Dedifferentiated amniotic fluid mesenchymal stem cell (primary cell): ENCODE measurements at regions not wholly inside any gene's neighbourhood (a gene's known extent, or its start where the extent isn't known, plus 50 kb on each side); places are given as distances from the start of the nearest gene placed in this dataset.

Source experiments
- DNase-seq: peaks from one replicate; pipeline ENCODE4 v3.0.0-alpha.2; 2016; ENCODE audit errors: extremely low spot score

DNA sequence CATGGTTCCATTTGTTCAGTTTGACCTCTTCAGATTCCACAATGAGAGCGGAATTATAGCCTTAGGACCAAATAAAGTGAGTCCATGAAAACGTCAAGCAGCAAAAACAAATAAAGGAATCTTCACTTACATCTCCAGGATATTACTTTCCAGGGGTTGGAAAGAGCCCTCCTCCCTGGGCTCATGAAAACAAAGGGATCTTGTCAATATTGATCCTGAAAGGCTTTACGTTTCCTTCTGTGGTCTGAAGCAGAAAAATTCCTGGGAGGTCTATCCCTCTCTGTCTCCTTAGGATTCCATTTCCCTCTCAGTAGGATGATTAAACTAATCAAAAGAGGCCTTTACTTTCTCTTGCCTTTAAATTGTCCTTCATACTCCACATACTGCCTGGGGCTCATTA, 293.5 kb downstream of the GPAM start:
- DNase-seq, result no peak

DNA sequence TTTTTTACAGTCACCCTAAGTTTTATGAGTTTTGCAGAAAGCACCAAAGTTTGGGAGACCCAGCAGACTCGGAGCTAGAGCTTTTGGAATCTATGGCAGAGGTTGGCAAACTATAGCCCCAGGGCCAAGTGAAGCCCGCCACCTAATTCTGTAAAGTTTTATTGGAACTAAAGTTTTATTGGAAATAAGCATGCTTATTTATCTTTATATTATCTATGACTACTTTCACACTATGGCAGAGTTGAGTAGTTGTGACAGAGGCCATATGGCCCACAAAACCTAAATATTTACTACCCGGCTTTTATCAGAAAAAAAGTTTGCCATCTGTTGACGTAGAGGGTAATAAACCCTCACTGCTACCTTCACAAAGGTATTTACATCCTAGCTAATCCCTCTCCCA, 267.6 kb downstream of the GPAM start:
- DNase-seq, result no peak

DNA sequence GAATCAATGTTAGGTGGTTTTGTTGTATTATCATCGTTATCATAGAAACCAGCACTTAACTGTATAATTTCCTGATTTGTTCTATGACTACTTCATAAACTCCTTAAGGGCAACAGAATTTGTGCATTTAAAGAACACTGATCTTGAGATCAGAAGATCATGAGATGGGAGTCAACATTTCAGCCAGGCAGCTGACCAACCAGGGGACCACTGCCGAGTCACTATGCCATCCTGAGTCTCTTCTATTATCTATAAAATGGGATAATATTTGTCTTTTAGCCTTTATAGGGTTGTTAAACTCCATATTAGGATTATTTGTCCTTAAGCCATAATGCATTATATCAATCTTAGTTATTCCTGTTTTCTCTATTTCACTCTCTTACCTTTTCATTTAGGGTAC, 261.7 kb downstream of the GPAM start:
- DNase-seq, result no peak

DNA sequence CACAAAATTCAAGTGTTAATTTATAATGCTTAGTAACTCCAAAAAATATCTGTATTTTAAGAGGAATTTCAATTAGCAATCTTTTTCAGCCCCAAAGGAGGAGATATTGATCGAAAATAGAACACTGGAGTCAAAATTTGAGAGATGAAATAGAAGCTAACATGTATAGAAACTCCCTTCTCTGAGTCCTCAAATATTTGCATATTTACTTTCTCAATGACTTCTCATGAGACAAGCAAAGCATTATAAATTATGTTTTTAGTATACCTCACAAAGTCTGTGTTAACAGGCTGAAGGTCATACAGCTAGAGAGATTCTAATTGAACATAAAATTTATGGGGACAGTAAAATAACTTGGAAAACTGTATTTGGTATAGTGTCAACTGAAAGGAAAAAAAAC, 260.5 kb downstream of the GPAM start:
- no peak for DNase-seq

DNA sequence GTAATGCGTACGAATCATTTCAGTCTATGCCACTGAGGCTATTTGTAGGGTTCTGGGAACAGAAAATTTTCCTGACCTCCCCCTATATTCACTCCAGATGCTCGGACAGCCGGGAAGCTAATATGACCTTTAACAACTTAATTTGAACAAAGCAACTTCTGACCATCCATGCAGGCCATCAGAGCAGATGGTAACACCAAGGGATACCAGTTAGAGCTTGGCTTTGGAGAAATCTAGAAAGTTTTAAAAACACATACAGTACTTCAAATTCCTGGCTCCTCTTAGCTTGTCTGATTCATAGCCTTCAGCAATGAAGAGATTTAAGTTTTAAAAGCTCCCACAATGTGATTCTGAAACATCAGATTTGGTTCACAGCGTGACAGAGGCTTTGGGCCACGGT, 257.3 kb downstream of the GPAM start:
- no peak for DNase-seq

DNA sequence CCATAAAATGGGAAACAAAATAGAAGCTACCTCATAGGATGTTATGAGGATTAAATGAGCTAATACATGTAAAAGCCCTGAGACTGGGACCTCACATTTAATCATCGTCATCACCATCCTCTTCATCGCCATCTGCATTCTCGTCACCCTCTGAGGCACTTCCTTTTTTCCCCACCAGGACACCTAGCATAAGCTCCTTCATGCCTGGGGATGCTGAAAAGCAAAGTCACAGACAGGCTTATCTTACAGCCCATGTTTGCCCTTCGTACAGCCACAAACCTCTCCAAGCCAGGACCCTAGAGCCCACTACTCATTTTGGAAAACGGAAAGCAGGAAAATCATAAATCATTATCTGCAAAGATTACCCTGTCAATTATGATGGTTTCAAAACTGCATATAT, 249.6 kb downstream of the GPAM start:
- no peak for DNase-seq

DNA sequence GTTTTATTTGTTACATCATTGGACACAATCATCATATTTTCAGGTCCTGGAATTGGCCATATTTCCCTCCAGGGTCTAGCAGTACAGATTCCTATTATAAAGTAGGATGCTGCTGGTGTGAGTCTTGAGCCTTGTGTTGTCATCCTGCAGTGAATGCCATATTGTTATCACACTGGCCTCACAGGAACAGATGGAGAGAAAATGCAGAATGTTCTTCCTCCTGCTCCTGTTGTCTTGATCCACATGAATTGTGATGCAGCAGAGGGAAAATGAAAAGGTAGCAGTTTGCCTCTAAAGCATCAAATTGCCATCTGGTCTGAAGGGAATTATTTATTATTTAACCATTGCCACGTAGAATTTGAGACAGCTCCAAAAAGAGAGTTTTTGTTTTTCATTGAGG, 248.6 kb downstream of the GPAM start:
- DNase-seq, result no peak

DNA sequence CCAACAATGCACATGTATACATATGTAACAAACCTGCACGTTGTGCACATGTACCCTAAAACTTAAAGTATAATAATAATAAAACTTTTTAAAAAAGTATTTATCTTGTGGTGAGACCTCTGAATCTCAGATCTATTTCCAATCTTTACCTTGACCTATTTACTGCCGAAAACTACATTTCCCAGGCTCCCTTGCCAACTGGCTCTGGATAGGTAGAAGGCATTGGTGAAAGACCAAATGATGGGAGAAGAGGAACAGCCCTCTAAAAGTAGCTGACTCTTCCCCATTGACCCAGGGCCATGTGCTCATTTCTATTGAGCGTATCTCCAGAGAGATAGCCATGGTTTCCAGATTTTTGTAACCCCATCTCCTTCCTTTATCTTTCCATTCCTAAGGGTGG, 247.4 kb downstream of the GPAM start:
- no peak for DNase-seq

DNA sequence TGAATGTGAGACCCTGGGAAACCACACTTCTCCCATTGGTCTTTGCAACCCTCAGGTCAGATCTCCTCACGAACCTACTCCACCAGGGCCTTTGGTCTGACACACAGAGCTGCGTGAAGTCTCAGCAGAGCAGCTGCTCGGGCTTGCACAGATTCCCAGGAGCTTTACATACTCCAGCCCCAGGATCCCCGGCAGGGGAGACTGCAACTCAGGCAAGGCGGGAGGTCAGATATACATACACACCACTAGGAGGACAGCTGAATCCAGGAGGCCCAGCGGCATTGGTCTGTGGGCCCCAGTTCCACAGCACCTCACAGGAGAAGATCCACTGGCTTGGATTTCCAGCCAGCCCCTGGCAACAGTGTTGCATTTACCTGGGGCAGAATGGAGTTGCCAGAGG, 239.2 kb downstream of the GPAM start:
- DNase-seq, result no peak

DNA sequence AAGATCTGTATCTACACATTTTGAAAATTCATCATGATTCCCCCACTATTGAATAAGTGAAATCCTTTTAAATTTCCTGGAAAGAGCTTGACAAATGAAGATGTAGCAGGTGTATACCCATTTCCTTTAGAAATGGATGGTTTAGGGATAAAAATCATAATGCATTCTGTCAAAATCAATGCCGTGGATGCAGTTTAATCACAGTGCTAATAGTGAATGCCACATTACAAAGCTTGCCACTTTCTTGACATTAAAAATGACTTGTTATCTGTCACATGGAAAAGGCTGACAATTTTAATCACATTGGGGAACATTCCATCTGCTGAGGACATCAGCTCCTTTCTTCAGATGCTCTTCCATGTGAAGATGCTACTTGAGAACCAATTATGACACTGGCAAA, 229.6 kb downstream of the GPAM start:
- no peak for DNase-seq

DNA sequence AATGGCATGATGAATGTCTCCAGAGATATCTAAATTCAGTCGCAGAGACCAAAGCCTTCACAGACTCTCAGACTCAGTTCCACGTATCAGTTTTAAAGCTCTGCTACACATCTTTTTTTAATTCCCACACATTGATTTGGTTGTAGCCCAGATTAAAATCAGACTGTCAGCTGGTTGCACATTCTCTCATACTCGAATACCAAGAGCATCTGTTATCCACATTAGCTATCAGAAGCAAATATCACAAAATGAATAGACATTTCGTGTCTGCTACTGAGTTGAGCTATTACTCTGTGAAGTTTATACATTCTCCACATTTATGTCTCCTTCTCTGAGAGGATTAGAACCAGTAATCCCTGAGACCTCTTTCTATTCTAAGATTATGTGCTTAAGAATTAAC, 229.2 kb downstream of the GPAM start:
- DNase-seq, result no peak

DNA sequence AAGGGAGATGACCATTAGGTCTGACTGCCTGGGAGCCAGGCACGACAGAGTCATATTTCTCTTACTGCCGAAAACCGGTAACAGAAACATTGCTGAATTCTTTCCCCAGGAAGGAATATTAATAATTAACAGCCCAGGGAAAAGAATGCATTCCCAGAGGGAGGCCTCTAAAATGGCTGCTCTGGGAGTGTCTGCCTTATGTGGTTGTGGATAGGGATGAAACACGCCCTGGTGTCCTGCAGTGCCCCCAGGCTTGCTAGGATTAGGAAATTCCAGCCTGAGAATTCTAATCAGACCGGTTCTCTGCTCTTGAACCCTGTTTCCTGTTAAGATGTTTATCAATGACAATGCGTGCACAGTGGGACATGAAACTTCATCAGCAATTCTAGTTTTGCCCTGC, 226.7 kb downstream of the GPAM start:
- no peak for DNase-seq

DNA sequence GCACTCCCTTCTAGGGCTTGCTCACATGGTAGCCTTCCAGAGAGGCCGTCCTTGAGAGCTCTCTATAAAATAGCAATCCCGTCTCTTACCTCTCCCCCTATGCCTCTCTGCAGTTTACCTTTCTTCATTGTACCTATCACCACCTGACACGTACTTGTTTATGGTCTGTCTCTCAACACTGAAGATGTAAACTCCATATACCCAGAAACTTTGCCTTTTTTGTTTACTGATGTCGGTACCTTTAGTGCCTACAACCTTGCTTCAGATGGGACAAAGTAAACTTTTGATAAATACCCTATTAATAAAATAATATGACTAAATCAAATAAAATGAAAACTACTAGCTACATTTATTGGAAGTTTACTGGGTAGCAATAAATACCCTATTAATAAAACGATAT, 220.6 kb downstream of the GPAM start:
- DNase-seq, result no peak

DNA sequence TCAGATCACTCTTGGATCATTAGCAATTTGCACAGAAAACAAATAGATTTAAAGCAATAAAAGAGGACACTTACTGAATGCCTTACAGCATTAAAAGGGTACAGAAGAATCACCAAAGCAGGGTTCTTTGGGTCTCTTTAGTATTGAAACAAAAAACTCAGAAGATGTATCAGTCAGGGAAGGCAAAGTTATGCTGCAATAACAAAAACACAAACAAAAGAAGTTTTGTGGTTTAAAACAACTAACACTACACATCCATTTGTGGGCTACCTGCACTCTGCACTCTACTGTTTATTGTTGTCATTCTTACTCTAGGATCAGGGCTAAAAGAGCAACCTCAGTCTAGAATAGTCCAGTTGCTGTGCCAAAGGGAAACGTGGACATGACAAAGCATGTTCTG, 216.4 kb downstream of the GPAM start:
- DNase-seq, result no peak

DNA sequence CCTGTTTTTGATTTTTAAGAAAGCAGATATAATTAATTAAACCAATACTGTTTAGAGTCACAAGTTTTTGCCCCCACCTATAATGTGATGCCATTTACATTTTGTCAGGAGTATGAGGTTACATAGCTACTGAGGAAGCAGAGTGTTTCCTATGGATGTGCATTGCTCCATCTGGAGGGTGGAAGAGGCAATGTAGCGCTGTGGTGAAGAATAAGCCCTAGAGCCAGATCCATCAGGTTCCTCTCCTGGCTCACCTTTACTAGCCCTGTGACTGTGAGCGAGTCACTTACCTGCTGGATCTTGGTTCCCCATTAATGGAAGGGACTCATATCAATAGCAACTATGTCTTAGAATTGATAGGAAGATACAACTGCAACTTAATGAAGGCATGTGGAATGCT, 216.0 kb downstream of the GPAM start:
- no peak for DNase-seq

DNA sequence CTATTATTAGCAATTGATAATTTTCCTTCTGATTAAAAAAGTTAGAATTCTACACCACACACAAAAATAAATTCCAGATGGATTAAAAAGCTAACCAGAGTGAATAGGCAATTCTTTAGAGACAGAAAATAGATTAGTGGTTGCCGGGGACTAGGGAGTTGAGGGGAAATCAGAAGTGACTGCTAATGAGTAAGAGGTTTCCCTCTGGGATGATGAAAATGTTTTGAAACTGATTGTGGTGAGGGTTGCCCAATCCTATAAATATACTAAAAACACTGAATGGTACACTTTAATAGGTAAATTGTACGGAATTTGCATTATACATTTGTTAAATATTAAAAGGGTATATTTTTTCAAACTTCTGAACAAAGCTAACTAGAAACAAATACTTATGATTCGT, 214.9 kb downstream of the GPAM start:
- DNase-seq, result no peak

DNA sequence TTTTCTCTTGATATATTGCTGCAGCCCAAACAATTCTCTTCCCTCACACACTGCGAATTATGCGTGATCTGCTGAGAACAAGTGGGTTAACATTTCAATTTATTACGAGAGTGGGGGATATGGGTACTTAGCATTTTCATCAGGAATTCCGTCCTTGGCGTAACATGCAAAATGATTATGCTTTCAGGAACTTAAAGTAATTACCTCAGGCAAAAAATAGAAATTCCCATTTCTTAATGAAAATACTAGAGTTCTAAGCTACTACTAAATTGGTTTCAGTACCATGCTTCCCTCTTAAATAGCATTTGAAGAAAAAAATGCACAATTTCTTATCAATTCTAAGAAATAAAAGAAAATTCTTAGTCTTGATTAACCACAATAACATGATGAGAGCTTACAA, 213.5 kb downstream of the GPAM start:
- DNase-seq, result no peak

DNA sequence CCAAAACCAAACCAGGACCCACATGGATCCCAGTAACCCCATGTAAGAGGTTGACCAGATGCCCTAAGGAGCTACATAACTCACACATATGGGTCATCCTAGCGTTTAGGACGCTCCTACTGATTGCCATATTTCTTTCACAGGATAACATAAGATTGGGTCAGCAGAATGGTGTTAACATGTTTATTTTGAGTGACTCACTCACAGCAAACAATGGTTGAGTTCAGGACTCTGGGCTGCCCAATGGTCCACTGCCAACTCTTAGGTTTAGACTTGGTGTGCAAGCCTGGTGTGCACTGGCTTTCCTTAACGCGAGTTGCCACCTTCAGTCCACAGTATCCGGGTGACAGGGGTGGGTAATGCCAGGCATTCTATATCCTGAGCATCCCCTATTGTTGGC, 211.5 kb downstream of the GPAM start:
- DNase-seq, result no peak

DNA sequence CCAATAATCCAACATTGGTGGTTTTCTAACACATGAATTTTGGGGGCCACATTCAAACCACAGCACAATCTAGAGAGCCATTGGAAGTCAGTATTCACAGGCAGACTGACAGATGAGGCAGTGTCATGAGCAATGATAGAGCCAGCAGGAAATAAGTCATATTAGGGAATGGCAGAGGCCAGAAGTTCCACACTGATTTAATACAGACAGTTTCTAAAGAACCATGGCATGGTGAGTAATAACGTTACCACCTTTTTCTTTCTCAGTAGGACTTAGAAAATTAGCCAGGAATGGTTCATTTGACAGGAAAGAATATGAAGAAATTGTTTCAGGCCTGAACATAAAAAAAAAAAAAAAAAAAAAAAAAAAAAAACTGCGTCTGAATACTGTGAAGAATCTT, 210.3 kb downstream of the GPAM start:
- no peak for DNase-seq

DNA sequence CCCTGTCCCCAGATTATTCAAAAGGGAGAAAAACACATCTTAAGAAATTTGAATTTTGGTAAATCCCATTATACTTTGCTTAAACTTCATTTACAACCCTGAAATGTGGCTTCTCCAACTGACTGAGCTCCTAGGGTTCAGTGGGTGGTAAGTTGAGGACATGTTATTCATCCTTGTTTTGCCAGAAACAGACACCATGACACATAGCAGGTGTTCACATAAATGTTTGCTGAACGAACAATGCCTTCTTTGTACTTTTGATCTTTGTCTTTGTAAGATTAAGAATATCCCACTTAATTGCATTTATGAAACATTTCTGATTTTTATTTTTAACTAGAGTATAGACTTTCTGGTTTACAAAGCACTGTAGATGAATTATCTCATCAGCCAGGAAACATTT, 209.7 kb downstream of the GPAM start:
- DNase-seq, result no peak

DNA sequence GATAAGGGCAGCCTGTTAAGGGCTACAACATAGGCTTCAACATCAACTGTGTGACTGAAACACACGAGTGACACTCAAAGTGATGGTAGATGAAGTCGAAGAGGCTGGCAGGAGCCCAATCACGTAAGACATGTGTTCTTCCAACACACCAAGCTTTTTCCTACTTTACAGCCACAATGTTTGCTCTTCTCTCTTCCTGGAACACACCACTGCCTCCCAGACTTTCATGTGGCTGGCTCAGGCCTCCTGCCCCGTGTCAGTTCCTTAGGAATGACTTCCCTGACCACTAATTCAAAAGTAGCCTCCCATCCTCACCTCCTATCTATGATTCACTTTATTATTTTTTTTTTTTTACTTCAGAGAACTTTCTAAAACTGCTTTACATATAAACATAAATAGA, 209.2 kb downstream of the GPAM start:
- no peak for DNase-seq

DNA sequence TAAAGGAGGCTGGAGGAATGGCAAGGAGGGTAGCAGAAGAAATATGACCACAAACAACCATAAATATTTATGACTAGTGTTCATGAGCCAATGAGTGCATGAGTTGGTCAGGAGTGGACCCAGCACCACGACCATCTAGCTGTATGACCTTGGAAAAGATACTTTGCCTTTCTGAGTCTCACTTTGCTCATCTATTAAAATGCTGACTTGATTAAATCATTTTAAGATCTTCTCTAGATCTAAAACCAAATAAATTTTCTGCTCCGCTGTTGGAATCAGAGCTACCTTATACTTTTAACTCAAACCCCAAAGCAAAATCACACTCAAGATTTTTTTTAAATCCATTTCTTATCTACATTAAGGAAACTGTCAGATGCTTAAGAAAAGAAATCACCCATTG, 207.0 kb downstream of the GPAM start:
- no peak for DNase-seq

DNA sequence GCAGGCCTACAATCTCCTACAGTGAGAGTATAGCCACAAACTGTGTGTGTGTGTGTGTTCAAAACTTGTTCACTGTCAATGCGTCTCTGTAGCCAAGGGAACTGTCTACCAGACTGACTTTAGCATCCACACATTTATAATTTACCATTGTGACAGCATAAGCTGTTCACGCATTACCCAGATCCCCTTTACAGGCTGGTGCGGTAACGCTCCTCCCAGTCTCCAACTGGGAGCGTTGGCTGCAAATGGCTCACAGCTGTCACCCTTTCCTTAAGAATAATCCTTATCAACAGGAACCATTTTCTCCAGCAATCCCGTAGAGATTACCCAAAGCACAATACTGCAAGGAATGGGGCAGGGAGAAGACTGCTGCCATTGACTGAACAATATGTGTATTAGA, 199.5 kb downstream of the GPAM start:
- no peak for DNase-seq

DNA sequence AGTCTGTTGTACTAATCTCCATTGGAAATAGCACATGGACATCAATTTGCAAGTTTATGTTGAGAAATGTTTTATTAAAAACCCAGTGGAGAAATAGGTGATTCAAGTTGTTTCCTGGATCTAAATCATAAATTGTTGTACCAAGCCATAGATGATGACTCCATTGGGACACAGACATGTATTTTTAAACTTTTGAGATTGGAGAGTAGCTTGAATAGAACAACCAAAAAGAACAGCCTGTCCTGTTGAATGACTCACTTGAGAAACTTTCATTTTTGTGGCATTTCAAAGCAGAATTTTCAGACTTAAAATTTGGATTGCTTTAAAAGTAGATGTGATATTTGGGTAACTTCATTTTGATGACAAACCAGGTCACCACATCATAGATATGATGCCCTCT, 197.5 kb downstream of the GPAM start:
- no peak for DNase-seq

DNA sequence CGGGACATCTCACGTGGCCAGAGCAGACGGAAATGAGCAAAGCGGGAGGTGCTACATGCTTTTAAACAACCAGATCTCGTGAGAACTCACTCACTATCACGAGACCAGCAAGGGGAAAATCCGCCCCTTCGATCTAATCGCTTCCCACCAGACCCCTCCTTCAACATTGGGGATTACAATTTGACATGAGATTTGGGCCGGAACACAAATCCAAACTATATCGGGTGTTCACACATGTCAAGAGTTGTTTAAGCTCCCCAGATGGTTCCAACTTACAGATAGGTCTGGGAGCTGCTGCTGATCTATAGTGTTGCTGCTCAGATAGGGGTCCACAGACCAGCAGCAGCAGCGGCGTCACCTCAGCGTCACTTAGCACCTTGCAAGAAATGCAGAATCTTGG, 194.9 kb downstream of the GPAM start:
- DNase-seq, result no peak
